GM23338 (cell line): ENCODE measurements at regions not wholly inside any gene's neighbourhood (a gene's known extent, or its start where the extent isn't known, plus 50 kb on each side); places are given as distances from the start of the nearest gene placed in this dataset.

ENCODE experiments used
- ATAC-seq: fragments of 200-7000 bp; cut with Tn5 transposase; 3 replicates; pipeline ENCODE4 v1.9.1; 2020
- DNase-seq: peaks from one replicate; pipeline ENCODE4 v3.0.0-alpha.2; 2015; ENCODE audit warnings: low spot score
- H2AFZ ChIP-seq: fragments of 200-600 bp; sonication (generic); 2 replicates; pipeline ENCODE4 v1.8.0; 2016; ENCODE audit warnings: antibody characterized with exemption, mild to moderate bottlenecking, moderate library complexity
- H3F3A ChIP-seq: fragments of 200-600 bp; sonication (generic); replicated peaks from 2 replicates; pipeline ENCODE4 v1.8.0; 2017; ENCODE audit warnings: antibody characterized with exemption, mixed run types, low read depth
- H3K27ac ChIP-seq: fragments of 200-600 bp; sonication (generic); 2 replicates; pipeline ENCODE4 v1.6.1; 2016; ENCODE audit warnings: low read depth
- H3K27me3 ChIP-seq: fragments of 200-600 bp; sonication (generic); 2 replicates; pipeline ENCODE4 v1.8.0; 2016; ENCODE audit warnings: mild to moderate bottlenecking, mixed run types, moderate library complexity; ENCODE audit not compliant: insufficient read depth
- H3K36me3 ChIP-seq: fragments of 200-600 bp; sonication (generic); 2 replicates; pipeline ENCODE4 v1.8.0; 2016; ENCODE audit warnings: mild to moderate bottlenecking; ENCODE audit not compliant: insufficient read depth
- H3K4me1 ChIP-seq: fragments of 200-600 bp; sonication (generic); 2 replicates; pipeline ENCODE4 v1.8.0; 2016; ENCODE audit warnings: mild to moderate bottlenecking, moderate library complexity; ENCODE audit not compliant: insufficient read depth
- H3K4me2 ChIP-seq: fragments of 200-600 bp; sonication (generic); 2 replicates; pipeline ENCODE4 v1.7.1; 2017; ENCODE audit warnings: mixed run types
- H3K4me3 ChIP-seq: fragments of 200-600 bp; sonication (generic); 2 replicates; pipeline ENCODE4 v1.6.1; 2016; ENCODE audit warnings: mixed run types
- H3K79me2 ChIP-seq: fragments of 200-600 bp; sonication (generic); replicated peaks from 2 replicates; pipeline ENCODE4 v1.8.0; 2017; ENCODE audit warnings: mild to moderate bottlenecking; ENCODE audit not compliant: insufficient read depth
- H3K9me2 ChIP-seq: fragments of 200-600 bp; sonication (generic); 2 replicates; pipeline ENCODE4 v1.8.0; 2017; ENCODE audit not compliant: insufficient read depth
- H4K20me1 ChIP-seq: fragments of 200-600 bp; sonication (generic); replicated peaks from 2 replicates; pipeline ENCODE4 v1.8.0; 2017; ENCODE audit warnings: mild to moderate bottlenecking; ENCODE audit not compliant: insufficient read depth
- H3K27ac Mint-ChIP-seq: 2 replicates; pipeline ENCODE4 v1.8.0; 2020; ENCODE audit warnings: inconsistent platforms, mild to moderate bottlenecking, moderate library complexity, mixed read lengths
- H3K27me3 Mint-ChIP-seq: 3 replicates; pipeline ENCODE4 v1.8.0; 2022; ENCODE audit warnings: low read depth, mild to moderate bottlenecking, moderate library complexity, mixed read lengths, inconsistent platforms; ENCODE audit not compliant: insufficient read depth, poor library complexity
- H3K36me3 Mint-ChIP-seq: 3 replicates; pipeline ENCODE4 v1.8.0; 2021; ENCODE audit warnings: low read depth, mild to moderate bottlenecking, inconsistent platforms, moderate library complexity, mixed read lengths
- H3K4me1 Mint-ChIP-seq: 3 replicates; pipeline ENCODE4 v1.8.0; 2020; ENCODE audit warnings: mild to moderate bottlenecking, inconsistent platforms, mixed read lengths
- H3K4me3 Mint-ChIP-seq: 3 replicates; pipeline ENCODE4 v1.8.0; 2021; ENCODE audit warnings: moderate library complexity, mild to moderate bottlenecking, inconsistent platforms, mixed read lengths
- H3K9me3 Mint-ChIP-seq: 3 replicates; pipeline ENCODE4 v1.8.0; 2020; ENCODE audit warnings: moderate library complexity, mild to moderate bottlenecking, inconsistent platforms, mixed read lengths
- ETS1 ChIP-seq: IDR thresholded peaks from 2 replicates; pipeline ENCODE4 v1.6.1; 2016; ENCODE audit warnings: antibody characterized with exemption
- EZH2 ChIP-seq: fragments of 200-600 bp; sonication (generic); IDR thresholded peaks from one replicate; pipeline ENCODE4 v1.8.0; 2017; ENCODE audit warnings: antibody characterized with exemption, mild to moderate bottlenecking, low read depth; ENCODE audit not compliant: unreplicated experiment
- EZH2phosphoT487 ChIP-seq: fragments of 200-600 bp; sonication (generic); IDR thresholded peaks from one replicate; pipeline ENCODE4 v1.8.1; 2018; ENCODE audit warnings: antibody characterized with exemption; ENCODE audit not compliant: unreplicated experiment
- POLR2AphosphoS5 ChIP-seq: IDR thresholded peaks from 2 replicates; pipeline ENCODE4 v1.6.1; 2016; ENCODE audit warnings: antibody characterized with exemption, low read depth
- ZNF114 ChIP-seq: fragments of 250-450 bp; sonication (Bioruptor Pico); IDR thresholded peaks from 2 replicates; pipeline ENCODE4 v1.5.0; 2020; ENCODE audit warnings: mild to moderate bottlenecking, moderate library complexity
- ZNF331 ChIP-seq: fragments of 250-450 bp; sonication (Bioruptor Pico); IDR thresholded peaks from 2 replicates; pipeline ENCODE4 v1.5.0; 2020; ENCODE audit warnings: low read depth, mild to moderate bottlenecking, moderate library complexity
- ZNF462 ChIP-seq: fragments of 250-450 bp; sonication (Bioruptor Pico); IDR thresholded peaks from 2 replicates; pipeline ENCODE4 v1.5.0; 2020; ENCODE audit warnings: mild to moderate bottlenecking, moderate library complexity
- TF ChIP-seq, protein P1 (sequence below), 2 experiments: fragments of 200-600 bp in 1 of 2; sonication (generic) in 1 of 2; conservative IDR thresholded peaks; 2 replicates each; pipeline versions ENCODE4 v1.5.1 to v1.6.1; 2016 to 2017; ENCODE audit warnings: antibody characterized with exemption in 2 of 2, low read depth in 2 of 2, mild to moderate bottlenecking in 2 of 2, moderate library complexity in 1 of 2

- DNase-seq: no peak
- no peak overlapping the region for H3K4me3 Mint-ChIP-seq
Measured at GRCh38 chr6:18785810-18786490, 398.8 kb downstream of the RNF144B start.

GRCh38 chr6:18792866-18793265, 405.7 kb downstream of the RNF144B start:
- Histone ChIP-seq H3K4me1 (no peaks in the 10 kb centered on the region; the same call in none of the 2 replicates), H3K9me2 (peaks cover 5% of the 10 kb centered on the region), H3K4me3 (no peak overlapping the region), H3K79me2 (no peaks in the 10 kb centered on the region), H3K36me3 (no peaks in the 10 kb centered on the region), H3K4me2 (no peak overlapping the region), H3F3A (no peaks in the 10 kb centered on the region), H4K20me1 (no peaks in the 10 kb centered on the region), H3K27ac (no peak overlapping the region), H3K27me3 (no peaks in the 10 kb centered on the region), H2AFZ (peak overlapping the region; percentile 6; the same call in 1 of the 2 replicates)
- Mint-ChIP-seq H3K36me3 (no peaks in the 10 kb centered on the region), H3K4me3 (no peak overlapping the region), H3K27ac (no peak overlapping the region), H3K9me3 (no peaks in the 10 kb centered on the region), H3K27me3 (no peaks in the 10 kb centered on the region), H3K4me1 (peaks cover 5% of the 10 kb centered on the region; the same call in 2 of the 3 replicates)
- TF ChIP-seq ZNF462 (CRISPR knock-in tag) (no peak), EZH2phosphoT487 (no peak)
- TF ChIP-seq, protein P1, sequence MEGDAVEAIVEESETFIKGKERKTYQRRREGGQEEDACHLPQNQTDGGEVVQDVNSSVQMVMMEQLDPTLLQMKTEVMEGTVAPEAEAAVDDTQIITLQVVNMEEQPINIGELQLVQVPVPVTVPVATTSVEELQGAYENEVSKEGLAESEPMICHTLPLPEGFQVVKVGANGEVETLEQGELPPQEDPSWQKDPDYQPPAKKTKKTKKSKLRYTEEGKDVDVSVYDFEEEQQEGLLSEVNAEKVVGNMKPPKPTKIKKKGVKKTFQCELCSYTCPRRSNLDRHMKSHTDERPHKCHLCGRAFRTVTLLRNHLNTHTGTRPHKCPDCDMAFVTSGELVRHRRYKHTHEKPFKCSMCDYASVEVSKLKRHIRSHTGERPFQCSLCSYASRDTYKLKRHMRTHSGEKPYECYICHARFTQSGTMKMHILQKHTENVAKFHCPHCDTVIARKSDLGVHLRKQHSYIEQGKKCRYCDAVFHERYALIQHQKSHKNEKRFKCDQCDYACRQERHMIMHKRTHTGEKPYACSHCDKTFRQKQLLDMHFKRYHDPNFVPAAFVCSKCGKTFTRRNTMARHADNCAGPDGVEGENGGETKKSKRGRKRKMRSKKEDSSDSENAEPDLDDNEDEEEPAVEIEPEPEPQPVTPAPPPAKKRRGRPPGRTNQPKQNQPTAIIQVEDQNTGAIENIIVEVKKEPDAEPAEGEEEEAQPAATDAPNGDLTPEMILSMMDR (conservative IDR thresholded peaks at IDR 0.05; ENCODE audit: low read depth in 2 of 2): peak; percentile 17 to 25; a peak in 3 of 4 replicates
- ATAC-seq: peak; percentile 41; the same call in 2 of the 3 replicates
- DNase-seq: no peak

More at GRCh38 chr6:18785810-18786490, 398.8 kb downstream of the RNF144B start:
- Histone ChIP-seq H3K9me2 (no peaks in the 10 kb centered on the region), H3K36me3 (no peaks in the 10 kb centered on the region; the same call in 1 of the 2 replicates), H3K27me3 (no peaks in the 10 kb centered on the region), H4K20me1 (no peaks in the 10 kb centered on the region), H3K4me1 (no peaks in the 10 kb centered on the region), H3K79me2 (no peaks in the 10 kb centered on the region), H3K27ac (no peak overlapping the region), H3F3A (no peaks in the 10 kb centered on the region), H3K4me2 (no peak overlapping the region), H2AFZ (no peak overlapping the region), H3K4me3 (no peak overlapping the region)
- Mint-ChIP-seq H3K27me3 (peaks cover 2% of the 10 kb centered on the region), H3K9me3 (peaks cover 8% of the 10 kb centered on the region; the same call in 2 of the 3 replicates), H3K4me1 (no peaks in the 10 kb centered on the region), H3K27ac (no peak overlapping the region), H3K36me3 (0 out of 3 replicates have a peak, but pooled peaks cover 2% of the 10 kb centered on the region)
- ATAC-seq: no peak
- TF ChIP-seq EZH2: no peak
- no peak for TF ChIP-seq POLR2AphosphoS5
- no peak for TF ChIP-seq ZNF114 (CRISPR knock-in tag)
- no peak for TF ChIP-seq EZH2phosphoT487
- no peak for TF ChIP-seq ZNF331
- no peak for TF ChIP-seq ETS1
